Body of pancreas (tissue), 4 donors: ENCODE measurements at regions not wholly inside any gene's neighbourhood (a gene's known extent, or its start where the extent isn't known, plus 50 kb on each side); places are given as distances from the start of the nearest gene placed in this dataset.
"Not testable (repeated sequence)": the region's sequence is repeated elsewhere in the genome, so short reads cannot be mapped to it uniquely, and the experiment has no call there.

Experiments
- CTCF ChIP-seq, 7 experiments: fragments of 450-650 bp in 4 of 7; fragments of 200-600 bp in 3 of 7; sonication (generic) in 3 of 7; IDR thresholded peaks; one replicate each; pipeline ENCODE4 v1.5.1; 2016 to 2019; ENCODE audit warnings: antibody characterized with exemption in 7 of 7
- POLR2A ChIP-seq, 3 donors: fragments of 450-650 bp; IDR thresholded peaks; one replicate each; pipeline ENCODE4 v1.6.1; 2016; ENCODE audit warnings: antibody characterized with exemption in 3 of 3, mild to moderate bottlenecking in 2 of 3

GRCh38 chr2:111378348-111378747, 257.6 kb downstream of the BCL2L11 start:
- not testable (repeated sequence) for TF ChIP-seq CTCF, POLR2A (IDR thresholded peaks at IDR 0.05)
